GM20000 (cell line): ENCODE measurements at regions not wholly inside any gene's neighbourhood (a gene's known extent, or its start where the extent isn't known, plus 50 kb on each side); places are given as distances from the start of the nearest gene placed in this dataset.
"Not testable (repeated sequence)": the region's sequence is repeated elsewhere in the genome, so short reads cannot be mapped to it uniquely, and the experiment has no call there.

Source experiments
- DNase-seq: peaks from one replicate; pipeline ENCODE4 v3.0.0; 2012; ENCODE audit warnings: low spot score
- TF ChIP-seq, protein P1 (sequence below): IDR thresholded peaks from 2 replicates; pipeline ENCODE4 v1.5.1; 2012; ENCODE audit warnings: mild to moderate bottlenecking, control low read depth; ENCODE audit errors: extremely low read depth, missing control alignments

DNA sequence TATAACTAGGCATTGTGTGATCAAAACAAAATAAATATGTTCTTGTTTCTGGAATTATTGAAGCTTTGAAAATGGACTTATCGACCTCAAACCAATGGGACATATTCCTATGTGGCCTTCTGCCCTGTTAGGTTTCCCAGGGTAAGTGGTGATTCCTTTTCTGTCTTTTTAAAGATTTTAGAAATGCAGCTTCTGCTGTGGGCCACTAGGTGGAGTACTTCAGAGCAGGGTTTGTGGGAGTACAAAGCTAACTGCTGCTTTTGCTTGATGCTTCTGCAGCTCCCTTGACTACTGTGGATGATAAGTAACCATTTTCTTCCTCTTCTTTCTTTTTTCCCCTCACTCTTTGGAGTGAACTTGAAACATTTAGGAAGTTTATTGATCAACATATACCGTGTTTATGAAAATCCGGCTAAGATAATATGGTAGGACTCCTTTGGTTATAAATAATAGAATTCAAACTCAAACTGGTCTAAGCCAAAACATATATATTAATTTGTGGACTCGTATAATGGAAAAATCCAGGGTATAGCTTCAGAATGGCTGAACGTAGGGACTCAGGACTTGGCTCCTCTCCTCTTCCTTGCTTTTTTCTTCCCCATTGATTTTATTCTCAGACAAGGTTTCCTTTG is 1737.7 kb upstream of the DEFB115 start:
- TF ChIP-seq, protein P1, sequence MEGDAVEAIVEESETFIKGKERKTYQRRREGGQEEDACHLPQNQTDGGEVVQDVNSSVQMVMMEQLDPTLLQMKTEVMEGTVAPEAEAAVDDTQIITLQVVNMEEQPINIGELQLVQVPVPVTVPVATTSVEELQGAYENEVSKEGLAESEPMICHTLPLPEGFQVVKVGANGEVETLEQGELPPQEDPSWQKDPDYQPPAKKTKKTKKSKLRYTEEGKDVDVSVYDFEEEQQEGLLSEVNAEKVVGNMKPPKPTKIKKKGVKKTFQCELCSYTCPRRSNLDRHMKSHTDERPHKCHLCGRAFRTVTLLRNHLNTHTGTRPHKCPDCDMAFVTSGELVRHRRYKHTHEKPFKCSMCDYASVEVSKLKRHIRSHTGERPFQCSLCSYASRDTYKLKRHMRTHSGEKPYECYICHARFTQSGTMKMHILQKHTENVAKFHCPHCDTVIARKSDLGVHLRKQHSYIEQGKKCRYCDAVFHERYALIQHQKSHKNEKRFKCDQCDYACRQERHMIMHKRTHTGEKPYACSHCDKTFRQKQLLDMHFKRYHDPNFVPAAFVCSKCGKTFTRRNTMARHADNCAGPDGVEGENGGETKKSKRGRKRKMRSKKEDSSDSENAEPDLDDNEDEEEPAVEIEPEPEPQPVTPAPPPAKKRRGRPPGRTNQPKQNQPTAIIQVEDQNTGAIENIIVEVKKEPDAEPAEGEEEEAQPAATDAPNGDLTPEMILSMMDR: peak; percentile 26
- not testable (repeated sequence) for DNase-seq

DNA sequence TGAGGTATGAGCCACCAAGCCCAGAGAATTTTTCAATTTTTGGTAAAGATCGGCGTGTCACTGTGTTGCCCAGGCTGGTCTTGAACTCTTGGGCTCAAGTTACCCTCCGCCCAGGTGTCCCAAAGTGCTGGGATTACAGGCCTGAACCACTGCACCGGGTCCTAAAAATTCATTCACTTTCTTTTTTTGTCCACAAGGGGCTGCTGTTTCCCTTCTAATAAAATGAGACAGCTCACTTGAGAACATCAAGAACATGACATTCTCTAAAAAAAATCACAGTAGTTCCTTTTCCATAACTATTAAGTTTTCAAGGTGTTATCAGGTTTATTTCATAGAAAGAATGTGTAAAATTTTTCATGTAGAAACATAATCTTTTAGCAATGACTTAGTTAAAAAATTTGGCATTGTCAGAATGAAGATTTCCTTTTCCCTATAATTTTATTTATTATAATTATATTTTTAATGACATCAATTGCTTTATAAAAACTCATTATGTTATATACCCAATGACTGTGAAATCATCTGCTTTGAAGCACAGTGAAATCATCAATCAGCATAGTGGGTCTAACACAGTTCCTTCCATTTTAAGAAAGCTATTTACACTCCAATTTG is 1723.8 kb upstream of the DEFB115 start:
- DNase-seq: not testable (repeated sequence)

DNA sequence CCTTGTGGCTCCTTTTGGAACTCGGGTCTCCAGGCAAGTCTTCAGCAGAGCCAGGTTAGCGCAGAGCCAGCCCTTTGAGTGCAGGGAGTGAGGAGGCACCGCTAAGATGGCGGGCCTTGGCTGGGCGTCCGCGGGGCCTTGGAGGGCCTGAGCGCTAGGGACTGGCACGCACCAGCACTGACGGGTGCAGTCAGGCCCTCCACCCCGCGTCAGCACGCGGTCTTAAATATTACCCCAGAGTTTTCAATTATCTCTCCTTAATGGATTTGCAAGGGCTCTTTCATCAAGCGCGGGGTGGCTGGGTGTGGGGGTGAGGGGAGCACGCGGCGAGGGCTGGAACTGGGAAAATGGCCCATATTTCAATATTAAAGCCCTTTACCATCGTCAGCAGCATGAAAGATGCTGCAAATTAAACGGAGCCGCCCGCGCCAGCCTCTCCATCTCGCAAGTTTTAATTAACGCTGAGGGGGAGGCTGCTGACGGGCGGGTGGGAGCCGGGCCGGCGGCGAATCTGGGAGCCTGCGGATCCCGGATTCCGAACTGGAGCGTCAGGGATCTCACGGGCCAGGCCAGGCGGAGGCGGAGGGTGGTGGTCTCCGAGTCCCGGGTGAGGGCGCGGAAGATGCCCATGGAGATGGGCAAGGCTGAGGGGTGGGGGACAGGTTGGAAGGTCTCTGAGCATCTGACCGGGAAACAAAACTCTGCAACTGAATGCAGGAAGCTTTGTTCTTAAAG is 1690.4 kb upstream of the DEFB115 start:
- DNase-seq: not testable (repeated sequence)

DNA sequence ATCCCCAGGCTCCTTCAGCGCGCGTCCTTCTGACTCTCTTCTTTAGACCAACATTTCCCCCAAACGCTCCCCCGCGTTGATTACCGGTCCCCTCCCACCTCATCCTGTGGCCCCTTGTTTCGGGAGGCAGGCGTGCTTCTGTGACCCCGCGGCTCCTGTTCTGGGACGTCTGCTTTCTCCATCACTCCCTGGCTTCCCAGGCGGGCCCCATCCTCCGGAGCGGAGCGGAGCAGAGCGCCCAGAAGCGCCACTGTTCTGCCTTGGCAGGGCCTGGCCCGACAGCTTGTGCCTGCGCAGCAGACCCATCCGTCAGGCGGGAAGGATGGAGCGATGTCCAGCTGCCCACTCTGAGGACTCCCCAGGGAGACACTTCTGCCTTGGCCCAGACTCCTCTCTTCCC is 1689.8 kb upstream of the DEFB115 start:
- DNase-seq: not testable (repeated sequence)

DNA sequence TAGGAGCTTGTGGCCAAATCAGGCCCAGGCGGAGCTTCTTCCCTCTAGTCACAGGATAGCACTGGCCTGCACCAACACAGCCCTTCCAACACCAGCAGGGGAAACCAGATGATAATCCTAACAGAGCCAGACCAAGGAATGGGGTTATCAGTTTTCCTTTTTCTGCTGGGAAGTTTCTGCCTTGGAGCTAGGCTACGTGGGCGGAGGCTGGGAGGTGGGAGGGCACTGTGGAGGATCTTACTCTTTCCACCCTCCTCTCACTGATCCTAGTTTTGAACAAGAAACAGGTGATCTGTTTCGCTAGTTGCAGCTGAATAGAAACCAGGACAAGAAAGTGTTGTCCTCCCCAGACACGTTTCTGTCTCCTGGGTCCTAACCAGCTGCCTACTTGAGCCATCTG is 1687.3 kb upstream of the DEFB115 start:
- not testable (repeated sequence) for DNase-seq

DNA sequence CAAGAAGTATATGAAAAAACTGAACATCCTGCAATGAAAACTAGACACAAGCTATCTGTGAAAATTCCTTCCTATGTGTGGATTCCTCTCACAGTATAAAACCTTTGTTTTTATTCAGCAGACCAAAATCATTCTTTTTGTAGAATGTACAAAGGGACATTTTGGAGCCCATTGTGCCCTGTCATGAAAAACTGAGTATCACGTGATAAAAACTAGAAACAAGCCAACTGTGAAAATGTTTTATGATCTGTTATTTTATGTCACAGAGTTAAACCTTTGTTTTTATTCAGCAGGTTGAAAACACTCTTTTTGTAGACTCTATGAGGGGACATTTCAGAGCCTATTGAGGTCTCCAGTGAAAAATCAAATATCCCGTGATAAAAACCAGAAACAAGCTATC is 1667.9 kb upstream of the DEFB115 start:
- not testable (repeated sequence) for DNase-seq

DNA sequence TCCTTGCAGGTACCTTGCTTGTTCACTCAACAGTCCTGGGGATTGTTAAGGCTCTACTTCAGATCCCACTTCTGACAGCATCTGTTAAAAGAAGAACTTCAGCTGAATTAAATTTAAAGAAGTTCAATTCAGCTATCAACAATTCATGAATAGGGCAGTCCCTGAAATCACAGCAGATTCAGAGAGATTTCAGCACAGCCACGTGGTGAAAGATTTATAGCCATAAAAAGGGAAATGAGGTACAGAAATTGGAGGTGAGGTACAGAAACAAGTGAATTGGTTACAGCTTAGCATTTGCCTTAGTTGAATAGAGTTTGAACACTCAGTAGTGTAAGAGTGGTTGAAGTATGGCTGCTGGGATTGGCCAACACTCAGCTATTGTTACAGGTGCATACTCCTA is 1653.3 kb upstream of the DEFB115 start:
- DNase-seq: not testable (repeated sequence)

DNA sequence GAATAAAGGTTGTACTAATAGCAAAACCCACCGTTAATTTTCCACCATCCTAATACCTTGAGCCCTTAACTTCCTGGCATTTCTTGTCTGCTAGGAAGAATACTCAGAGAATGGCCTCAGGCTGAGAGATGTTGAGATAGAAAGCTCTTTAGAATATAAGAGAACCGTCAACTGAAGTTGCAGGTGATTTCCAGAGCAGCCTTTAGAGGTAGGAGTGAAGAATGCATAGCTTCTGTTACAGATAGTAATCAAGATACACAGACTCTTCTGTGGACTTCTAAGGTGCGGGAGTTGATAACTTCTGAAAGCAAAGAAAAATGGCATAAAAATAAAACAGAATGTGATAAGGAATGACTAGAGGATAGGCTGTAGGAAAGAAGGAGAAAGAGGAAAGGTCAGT is 1651.3 kb upstream of the DEFB115 start:
- DNase-seq: not testable (repeated sequence)

DNA sequence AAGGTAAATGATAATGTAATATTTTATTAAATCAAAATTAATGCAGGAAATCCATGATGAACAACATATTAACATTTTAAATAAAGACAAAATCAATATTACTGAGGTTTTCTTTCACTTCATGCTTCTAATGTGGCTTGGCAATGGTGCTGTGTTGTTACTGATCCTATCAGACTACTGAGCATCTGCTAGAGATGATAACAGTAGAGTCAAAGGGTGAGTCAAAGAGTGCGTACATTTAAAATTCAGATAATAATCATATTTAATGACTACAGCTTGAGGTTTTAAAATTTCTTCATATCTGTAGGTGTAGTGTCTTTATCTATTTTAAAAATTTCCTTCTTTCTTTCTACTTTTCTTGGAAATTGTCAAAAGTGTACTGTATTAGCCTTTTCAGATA is 1628.1 kb upstream of the DEFB115 start:
- DNase-seq: not testable (repeated sequence)
